ENCODE measurements at regions not wholly inside any gene's neighbourhood (a gene's known extent, or its start where the extent isn't known, plus 50 kb on each side); places are given as distances from the start of the nearest gene placed in this dataset.

- no peak for TF ChIP-seq CTCF (IDR thresholded peaks at IDR 0.05)
- no peak for TF ChIP-seq EP300 (IDR thresholded peaks at IDR 0.05)
These were observed 619.3 kb downstream of the TRIB2 start for GRCh38 chr2:13335862-13336535.
